Liver (tissue), 8 donors: ENCODE measurements at regions not wholly inside any gene's neighbourhood (a gene's known extent, or its start where the extent isn't known, plus 50 kb on each side); places are given as distances from the start of the nearest gene placed in this dataset.

ENCODE experiments used
- DNase-seq: peaks from one replicate; pipeline ENCODE4 v3.0.0-alpha.2; 2017; ENCODE audit warnings: low spot score
- H3K27ac ChIP-seq, 2 donors: one replicate each; pipeline ENCODE4 v1.7.0; 2013; ENCODE audit warnings: inconsistent platforms in 2 of 2, low read length in 2 of 2, control low read depth in 1 of 2, low read depth in 1 of 2, mild to moderate bottlenecking in 1 of 2
- H3K27me3 ChIP-seq, 4 donors: one replicate each; pipeline versions ENCODE4 v1.6.1 to v1.7.0; 2013; ENCODE audit warnings: low read length in 3 of 4, inconsistent platforms in 1 of 4, mild to moderate bottlenecking in 1 of 4, moderate library complexity in 1 of 4; ENCODE audit not compliant: control insufficient read depth in 4 of 4, insufficient read depth in 4 of 4
- H3K36me3 ChIP-seq, 4 donors: one replicate each; pipeline versions ENCODE4 v1.6.1 to v1.7.0; 2013; ENCODE audit warnings: low read length in 3 of 4, mild to moderate bottlenecking in 3 of 4, low read depth in 1 of 4, moderate library complexity in 1 of 4; ENCODE audit not compliant: control insufficient read depth in 4 of 4, insufficient read depth in 3 of 4
- H3K4me1 ChIP-seq, 4 donors: one replicate each; pipeline versions ENCODE4 v1.6.1 to v1.7.0; 2013; ENCODE audit warnings: low read length in 3 of 4, mild to moderate bottlenecking in 3 of 4, moderate library complexity in 1 of 4; ENCODE audit not compliant: control insufficient read depth in 4 of 4, insufficient read depth in 4 of 4
- H3K4me3 ChIP-seq, 3 donors: one replicate each; pipeline versions ENCODE4 v1.6.1 to v1.7.0; 2013; ENCODE audit warnings: low read length in 3 of 3, control low read depth in 1 of 3, low read depth in 1 of 3, mild to moderate bottlenecking in 1 of 3
- H3K9ac ChIP-seq, 2 donors: one replicate each; pipeline ENCODE4 v1.7.0; 2013; ENCODE audit warnings: low read length in 2 of 2, mild to moderate bottlenecking in 2 of 2, moderate library complexity in 2 of 2, control low read depth in 1 of 2, low read depth in 1 of 2
- H3K9me3 ChIP-seq, 4 donors: one replicate each; pipeline versions ENCODE4 v1.6.1 to v1.7.0; 2013; ENCODE audit warnings: low read length in 3 of 4; ENCODE audit not compliant: control insufficient read depth in 4 of 4
- EGR1 ChIP-seq, 2 donors: IDR thresholded peaks; 2 replicates each; pipeline ENCODE4 v1.6.1; 2016 to 2018; ENCODE audit warnings: antibody characterized with exemption in 2 of 2, low read depth in 2 of 2
- FOXA1 ChIP-seq: IDR thresholded peaks from 2 replicates; pipeline ENCODE4 v1.6.1; 2016; ENCODE audit warnings: antibody characterized with exemption
- FOXA2 ChIP-seq: IDR thresholded peaks from 2 replicates; pipeline ENCODE4 v1.6.1; 2016; ENCODE audit warnings: antibody characterized with exemption
- GABPA ChIP-seq, 2 donors: IDR thresholded peaks in 1 of 2; conservative IDR thresholded peaks in 1 of 2; 2 replicates each; pipeline ENCODE4 v1.6.1; 2016; ENCODE audit warnings: antibody characterized with exemption in 2 of 2, mild to moderate bottlenecking in 1 of 2, moderate library complexity in 1 of 2
- HNF4G ChIP-seq: IDR thresholded peaks from 2 replicates; pipeline ENCODE4 v1.6.1; 2016; ENCODE audit warnings: antibody characterized with exemption
- JUND ChIP-seq, 2 donors: IDR thresholded peaks; 2 replicates each; pipeline ENCODE4 v1.6.1; 2016; ENCODE audit warnings: antibody characterized with exemption in 2 of 2
- NR2F2 ChIP-seq: IDR thresholded peaks from 2 replicates; pipeline ENCODE4 v1.6.1; 2016; ENCODE audit warnings: antibody characterized with exemption
- RAD21 ChIP-seq, 2 donors: IDR thresholded peaks; 2 replicates each; pipeline ENCODE4 v1.6.1; 2016; ENCODE audit warnings: antibody characterized with exemption in 2 of 2, mild to moderate bottlenecking in 2 of 2
- RXRA ChIP-seq, 2 donors: IDR thresholded peaks; 2 replicates each; pipeline ENCODE4 v1.6.1; 2017 to 2018; ENCODE audit warnings: antibody characterized with exemption in 2 of 2, mild to moderate bottlenecking in 1 of 2
- SP1 ChIP-seq: IDR thresholded peaks from 2 replicates; pipeline ENCODE4 v1.6.1; 2018; ENCODE audit warnings: antibody characterized with exemption, mild to moderate bottlenecking
- YY1 ChIP-seq: IDR thresholded peaks from 2 replicates; pipeline ENCODE4 v1.6.1; 2016; ENCODE audit warnings: antibody characterized with exemption, mild to moderate bottlenecking
- WGBS: extraction: QIAGEN DNeasy Blood & Tissue Kit; methylation state at CpG from one replicate; pipeline ENCODE4 v1.1.7; 2013; 5-methylcytosine and 5-hydroxymethylcytosine counted together
- TF ChIP-seq, protein P1 (sequence below): IDR thresholded peaks from 2 replicates; pipeline ENCODE4 v1.6.1; 2016; ENCODE audit warnings: antibody characterized with exemption, mild to moderate bottlenecking
- TF ChIP-seq, protein P2 (sequence below): fragments of 150-350 bp; IDR thresholded peaks from 2 replicates; pipeline ENCODE4 v1.5.1; 2017; ENCODE audit warnings: improper control_type of control experiment, low read depth, low read length; ENCODE audit not compliant: missing input control
- TF ChIP-seq, protein P3 (sequence below): IDR thresholded peaks from 2 replicates; pipeline ENCODE4 v1.6.1; 2016; ENCODE audit warnings: antibody characterized with exemption
- donor health status: healthy.
- donor health status: healthy.
- donor health status: healthy.
- donor health status: healthy.
- donor health status: healthy.

DNA sequence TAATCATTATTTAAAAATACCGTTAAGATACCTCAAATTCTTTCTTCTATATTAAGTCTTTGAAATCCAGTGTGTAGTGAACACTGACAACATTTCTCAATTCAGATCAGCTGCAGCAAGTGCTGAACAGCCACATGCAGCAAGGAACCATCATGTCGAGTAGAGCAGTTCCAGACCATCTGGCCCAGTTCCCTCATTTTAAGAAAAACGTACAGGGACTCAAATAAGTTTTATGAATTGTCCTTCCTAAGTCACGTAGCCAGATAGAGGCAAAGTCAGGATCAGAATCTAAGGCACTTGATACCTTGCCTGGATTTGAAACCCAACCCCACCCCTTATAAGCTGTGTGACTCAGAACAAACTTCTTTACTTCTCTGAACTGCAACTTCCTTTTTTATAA is 132.4 kb downstream of the PROX1 start:
- H3K9me3 ChIP-seq: peaks cover 0 to 10% (median 5%) of the 10 kb centered on the region in 4 donors
- H3K27ac ChIP-seq: no peak overlapping the region
- DNase-seq: no peak
- no peaks in the 10 kb centered on the region for H3K36me3 ChIP-seq
- H3K27me3 ChIP-seq: no peaks in the 10 kb centered on the region
- no peak overlapping the region for H3K4me3 ChIP-seq
- no peak for TF ChIP-seq JUND (IDR thresholded peaks at IDR 0.05)
- no peak for TF ChIP-seq YY1
- no peak for TF ChIP-seq GABPA (IDR thresholded peaks at IDR 0.05 in 1 of 2, conservative IDR thresholded peaks at IDR 0.05 in 1 of 2)
- TF ChIP-seq RAD21 (IDR thresholded peaks at IDR 0.05): no peak
- TF ChIP-seq NR2F2: no peak
- TF ChIP-seq RXRA (IDR thresholded peaks at IDR 0.05): no peak
- TF ChIP-seq HNF4G: no peak
- 85% methylated on average over 4 of the region's 4 CpGs for WGBS
- no peak overlapping the region for H3K9ac ChIP-seq
- peaks cover 4 to 25% (median 9%) of the 10 kb centered on the region in 4 donors for H3K4me1 ChIP-seq

DNA sequence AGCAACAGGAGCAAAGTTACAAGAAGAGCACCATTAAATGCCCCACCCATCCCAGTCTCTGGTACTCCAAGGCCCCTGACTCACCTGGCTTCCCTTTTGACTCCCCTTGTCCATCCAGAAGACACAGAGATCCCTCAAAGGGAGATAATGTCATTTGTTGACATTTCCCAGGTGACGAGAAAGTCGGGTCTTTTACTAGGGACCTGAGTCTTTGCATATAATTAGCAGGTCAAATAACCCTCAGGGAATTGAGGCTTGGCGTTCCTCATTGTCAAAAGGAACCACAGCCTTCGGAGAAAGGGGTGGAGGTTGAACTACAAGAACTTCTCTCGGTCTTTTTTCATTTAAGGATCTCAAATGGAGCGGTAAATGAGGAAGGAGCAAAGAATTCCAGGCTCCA is 133.2 kb downstream of the PROX1 start:
- no peak overlapping the region for H3K4me3 ChIP-seq
- H3K4me1 ChIP-seq: peaks cover 7 to 33% (median 15%) of the 10 kb centered on the region in 4 donors
- 88% methylated on average over 6 of the region's 6 CpGs for WGBS
- no peak overlapping the region for H3K9ac ChIP-seq
- no peak for DNase-seq
- no peak for TF ChIP-seq EGR1 (IDR thresholded peaks at IDR 0.05; ENCODE audit: low read depth in 2 of 2)
- TF ChIP-seq YY1: no peak
- TF ChIP-seq FOXA1: no peak
- TF ChIP-seq RXRA (IDR thresholded peaks at IDR 0.05): no peak
- TF ChIP-seq NR2F2: no peak
- TF ChIP-seq, protein P1, sequence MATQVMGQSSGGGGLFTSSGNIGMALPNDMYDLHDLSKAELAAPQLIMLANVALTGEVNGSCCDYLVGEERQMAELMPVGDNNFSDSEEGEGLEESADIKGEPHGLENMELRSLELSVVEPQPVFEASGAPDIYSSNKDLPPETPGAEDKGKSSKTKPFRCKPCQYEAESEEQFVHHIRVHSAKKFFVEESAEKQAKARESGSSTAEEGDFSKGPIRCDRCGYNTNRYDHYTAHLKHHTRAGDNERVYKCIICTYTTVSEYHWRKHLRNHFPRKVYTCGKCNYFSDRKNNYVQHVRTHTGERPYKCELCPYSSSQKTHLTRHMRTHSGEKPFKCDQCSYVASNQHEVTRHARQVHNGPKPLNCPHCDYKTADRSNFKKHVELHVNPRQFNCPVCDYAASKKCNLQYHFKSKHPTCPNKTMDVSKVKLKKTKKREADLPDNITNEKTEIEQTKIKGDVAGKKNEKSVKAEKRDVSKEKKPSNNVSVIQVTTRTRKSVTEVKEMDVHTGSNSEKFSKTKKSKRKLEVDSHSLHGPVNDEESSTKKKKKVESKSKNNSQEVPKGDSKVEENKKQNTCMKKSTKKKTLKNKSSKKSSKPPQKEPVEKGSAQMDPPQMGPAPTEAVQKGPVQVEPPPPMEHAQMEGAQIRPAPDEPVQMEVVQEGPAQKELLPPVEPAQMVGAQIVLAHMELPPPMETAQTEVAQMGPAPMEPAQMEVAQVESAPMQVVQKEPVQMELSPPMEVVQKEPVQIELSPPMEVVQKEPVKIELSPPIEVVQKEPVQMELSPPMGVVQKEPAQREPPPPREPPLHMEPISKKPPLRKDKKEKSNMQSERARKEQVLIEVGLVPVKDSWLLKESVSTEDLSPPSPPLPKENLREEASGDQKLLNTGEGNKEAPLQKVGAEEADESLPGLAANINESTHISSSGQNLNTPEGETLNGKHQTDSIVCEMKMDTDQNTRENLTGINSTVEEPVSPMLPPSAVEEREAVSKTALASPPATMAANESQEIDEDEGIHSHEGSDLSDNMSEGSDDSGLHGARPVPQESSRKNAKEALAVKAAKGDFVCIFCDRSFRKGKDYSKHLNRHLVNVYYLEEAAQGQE: no peak
- no peak for TF ChIP-seq RAD21 (IDR thresholded peaks at IDR 0.05)
- TF ChIP-seq SP1: no peak
- TF ChIP-seq, protein P2, sequence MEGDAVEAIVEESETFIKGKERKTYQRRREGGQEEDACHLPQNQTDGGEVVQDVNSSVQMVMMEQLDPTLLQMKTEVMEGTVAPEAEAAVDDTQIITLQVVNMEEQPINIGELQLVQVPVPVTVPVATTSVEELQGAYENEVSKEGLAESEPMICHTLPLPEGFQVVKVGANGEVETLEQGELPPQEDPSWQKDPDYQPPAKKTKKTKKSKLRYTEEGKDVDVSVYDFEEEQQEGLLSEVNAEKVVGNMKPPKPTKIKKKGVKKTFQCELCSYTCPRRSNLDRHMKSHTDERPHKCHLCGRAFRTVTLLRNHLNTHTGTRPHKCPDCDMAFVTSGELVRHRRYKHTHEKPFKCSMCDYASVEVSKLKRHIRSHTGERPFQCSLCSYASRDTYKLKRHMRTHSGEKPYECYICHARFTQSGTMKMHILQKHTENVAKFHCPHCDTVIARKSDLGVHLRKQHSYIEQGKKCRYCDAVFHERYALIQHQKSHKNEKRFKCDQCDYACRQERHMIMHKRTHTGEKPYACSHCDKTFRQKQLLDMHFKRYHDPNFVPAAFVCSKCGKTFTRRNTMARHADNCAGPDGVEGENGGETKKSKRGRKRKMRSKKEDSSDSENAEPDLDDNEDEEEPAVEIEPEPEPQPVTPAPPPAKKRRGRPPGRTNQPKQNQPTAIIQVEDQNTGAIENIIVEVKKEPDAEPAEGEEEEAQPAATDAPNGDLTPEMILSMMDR: no peak
- TF ChIP-seq, protein P3, sequence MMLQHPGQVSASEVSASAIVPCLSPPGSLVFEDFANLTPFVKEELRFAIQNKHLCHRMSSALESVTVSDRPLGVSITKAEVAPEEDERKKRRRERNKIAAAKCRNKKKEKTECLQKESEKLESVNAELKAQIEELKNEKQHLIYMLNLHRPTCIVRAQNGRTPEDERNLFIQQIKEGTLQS: no peak
- no peak overlapping the region for H3K27ac ChIP-seq
- H3K36me3 ChIP-seq: no peaks in the 10 kb centered on the region
- H3K9me3 ChIP-seq: peaks cover 0 to 10% (median 5%) of the 10 kb centered on the region in 4 donors
- H3K27me3 ChIP-seq: no peaks in the 10 kb centered on the region

DNA sequence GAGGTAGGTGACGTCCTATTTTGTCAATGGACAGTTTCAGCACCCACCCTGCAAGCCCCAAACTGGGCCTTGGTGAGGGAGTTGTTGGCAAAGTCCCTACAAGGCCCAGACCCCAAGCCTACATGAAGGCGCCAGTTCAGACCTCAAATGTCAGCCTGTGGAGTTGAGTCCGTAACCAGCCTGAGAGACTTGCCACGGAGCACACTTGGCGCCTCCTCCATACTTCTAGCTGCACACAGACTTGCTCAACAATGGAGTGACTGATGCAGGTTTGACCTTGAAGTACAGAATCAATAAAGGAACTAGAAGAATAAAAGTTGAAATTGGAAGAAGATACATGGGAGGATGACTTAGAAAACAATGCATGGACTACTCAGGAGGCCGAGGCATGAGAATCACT is 134.3 kb downstream of the PROX1 start:
- no peak for DNase-seq
- no peak overlapping the region for H3K27ac ChIP-seq
- TF ChIP-seq SP1 (no peak), FOXA2 (no peak)
- H3K9me3 ChIP-seq: peaks cover 0 to 10% (median 5%) of the 10 kb centered on the region in 4 donors
- no peaks in the 10 kb centered on the region for H3K36me3 ChIP-seq
- H3K4me3 ChIP-seq: no peak overlapping the region
- peaks cover 10 to 40% (median 24%) of the 10 kb centered on the region in 4 donors for H3K4me1 ChIP-seq
- H3K9ac ChIP-seq: no peak overlapping the region
- no peaks in the 10 kb centered on the region for H3K27me3 ChIP-seq
- WGBS: 95% methylated on average over 6 of the region's 6 CpGs
